Dedifferentiated amniotic fluid mesenchymal stem cell (primary cell): ENCODE measurements at regions not wholly inside any gene's neighbourhood (a gene's known extent, or its start where the extent isn't known, plus 50 kb on each side); places are given as distances from the start of the nearest gene placed in this dataset.
"Not testable (repeated sequence)": the region's sequence is repeated elsewhere in the genome, so short reads cannot be mapped to it uniquely, and the experiment has no call there.

Experiments used
- DNase-seq: peaks from one replicate; pipeline ENCODE4 v3.0.0-alpha.2; 2016; ENCODE audit errors: extremely low spot score

- DNase-seq = no peak
These were observed 808.5 kb upstream of the ZWINT start for GRCh38 chr10:57169597-57169996.

- DNase-seq = no peak
These were observed 807.7 kb upstream of the ZWINT start for GRCh38 chr10:57168611-57169240.

- DNase-seq = no peak
These were observed 804.6 kb upstream of the ZWINT start for GRCh38 chr10:57165671-57166070.

DNA sequence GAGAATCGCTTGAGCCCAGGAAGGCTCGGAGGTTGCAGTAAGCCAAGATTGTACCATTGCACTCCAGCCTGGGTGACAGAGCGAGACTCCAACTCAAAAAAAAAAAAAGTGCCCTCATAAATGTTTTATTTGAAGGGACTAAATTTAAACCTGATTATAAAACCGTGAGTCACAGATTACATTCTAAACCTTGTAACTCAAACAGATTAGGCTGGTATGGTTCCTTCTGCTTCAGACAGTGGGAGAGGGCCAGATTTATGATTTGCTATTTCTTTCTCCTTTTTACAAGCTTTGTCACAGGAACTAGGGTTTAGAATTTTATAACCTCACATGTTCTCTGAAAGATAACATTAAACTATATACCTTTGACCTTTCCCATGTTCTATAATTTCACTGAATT is 801.2 kb upstream of the ZWINT start:
- no peak for DNase-seq

DNA sequence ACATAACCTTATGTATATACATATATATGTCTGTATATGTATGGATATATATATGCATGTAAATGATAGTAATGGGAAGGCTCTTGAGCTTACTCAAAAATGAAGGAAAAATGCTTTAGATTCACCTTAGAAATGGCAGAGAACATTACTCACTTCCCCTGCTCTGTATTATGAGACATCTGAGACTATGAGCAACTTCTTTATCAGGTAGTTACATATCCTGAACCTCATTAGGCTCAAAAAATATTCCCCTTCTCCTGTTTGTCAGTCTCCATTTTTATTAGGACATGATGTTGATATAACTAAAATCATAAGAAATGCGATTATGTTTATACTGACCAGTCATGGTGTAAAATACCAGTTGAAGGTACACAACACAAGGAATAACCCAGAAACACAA is 800.1 kb upstream of the ZWINT start:
- DNase-seq = no peak

DNA sequence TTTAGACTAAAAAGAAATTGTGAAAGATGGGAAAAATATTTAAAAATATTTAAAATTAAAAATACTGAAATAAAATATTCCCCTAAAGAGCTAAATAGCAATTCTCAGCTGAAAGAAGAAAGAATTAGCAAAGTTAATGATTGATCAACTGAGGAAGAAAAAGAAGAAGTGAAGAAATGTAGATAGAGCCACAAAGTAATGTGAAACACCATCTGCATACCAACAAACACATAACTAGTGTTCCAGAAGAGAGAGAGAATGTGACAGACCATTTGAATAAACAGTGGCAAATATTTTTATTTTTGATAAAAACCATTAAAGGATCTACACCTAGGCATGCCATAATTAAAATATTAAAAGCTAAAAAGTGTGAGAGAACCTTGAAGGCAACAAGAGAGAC is 784.5 kb upstream of the ZWINT start:
- DNase-seq = no peak

DNA sequence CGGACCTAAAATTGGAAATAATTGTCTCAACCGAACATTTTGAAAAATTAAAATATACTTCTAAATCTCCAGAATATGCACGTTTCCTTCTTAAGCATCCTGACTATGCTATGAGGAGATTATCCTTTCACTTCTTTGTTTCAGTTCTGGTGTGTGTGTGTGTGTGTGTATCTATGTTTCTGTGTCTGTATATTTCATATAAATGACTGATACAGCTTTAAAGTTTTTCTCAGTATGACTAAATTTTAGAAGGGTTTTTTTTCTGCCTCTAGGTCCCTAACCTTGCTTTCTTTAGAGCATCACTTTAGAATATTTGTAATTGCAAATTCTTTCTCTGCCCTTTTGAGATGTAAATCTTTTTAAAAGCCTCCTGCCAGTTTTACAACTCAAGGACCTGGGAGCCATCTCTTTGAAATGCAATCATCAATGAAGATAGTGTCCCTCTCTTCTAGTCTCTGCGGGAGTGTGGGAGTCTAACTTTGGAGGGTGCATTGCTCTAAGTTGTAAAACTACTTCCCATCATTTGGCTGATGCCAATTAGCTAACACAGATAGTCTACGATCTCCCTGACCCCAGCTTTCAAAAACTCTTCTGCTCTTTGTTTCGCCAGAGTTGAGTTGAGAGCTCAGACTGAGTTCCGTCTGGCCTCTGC is 782.0 kb upstream of the ZWINT start:
- no peak for DNase-seq

- DNase-seq = no peak
These were observed 780.6 kb upstream of the ZWINT start for GRCh38 chr10:57141708-57142107.

- no peak for DNase-seq
These were observed 758.6 kb upstream of the ZWINT start for GRCh38 chr10:57119684-57120083.

GRCh38 chr10:57113545-57113944 is 752.5 kb upstream of the ZWINT start:
- DNase-seq = no peak

GRCh38 chr10:57102236-57102635 is 741.2 kb upstream of the ZWINT start:
- no peak for DNase-seq

- no peak for DNase-seq
These were observed 737.1 kb upstream of the ZWINT start for GRCh38 chr10:57098146-57098545.

DNA sequence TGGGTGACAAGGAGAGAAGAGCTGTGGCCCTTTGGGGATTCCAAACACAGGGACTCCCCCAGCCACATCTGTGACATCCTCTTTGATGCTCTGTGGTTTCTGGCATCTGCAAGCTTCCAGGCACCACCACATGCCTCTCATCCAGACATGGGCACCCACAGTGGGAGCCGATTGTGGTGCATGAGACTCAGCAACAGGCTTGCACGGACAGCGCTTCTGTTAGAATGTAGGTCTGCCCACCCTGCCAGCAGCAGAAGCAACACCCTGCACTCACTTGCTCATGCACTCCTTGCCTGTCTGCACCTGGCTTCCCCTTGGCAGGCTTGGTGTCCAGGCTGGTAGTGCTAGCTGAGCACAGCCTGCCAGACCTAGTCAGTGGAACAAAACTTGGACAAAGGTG is 735.0 kb upstream of the ZWINT start:
- no peak for DNase-seq

DNA sequence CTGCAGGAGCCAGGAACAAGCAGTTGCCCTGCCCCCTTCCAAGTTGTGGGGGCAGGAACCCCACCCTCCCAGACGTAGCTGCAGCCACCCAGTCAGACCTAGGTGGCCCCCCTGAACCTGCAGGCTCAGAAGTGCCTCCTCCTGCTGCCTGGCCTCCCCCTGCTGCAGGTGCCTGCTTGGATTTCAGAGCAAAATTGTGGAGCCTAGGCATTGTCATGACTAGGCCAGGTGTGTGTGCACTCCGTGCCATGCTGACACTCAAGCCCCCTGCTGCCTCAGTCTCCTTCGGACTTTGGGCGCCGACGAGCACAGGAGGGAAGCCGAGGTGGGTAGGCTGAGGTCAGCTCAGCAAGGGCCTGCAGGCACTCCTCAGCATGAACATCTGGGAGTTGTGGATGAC is 733.9 kb upstream of the ZWINT start:
- no peak for DNase-seq

DNA sequence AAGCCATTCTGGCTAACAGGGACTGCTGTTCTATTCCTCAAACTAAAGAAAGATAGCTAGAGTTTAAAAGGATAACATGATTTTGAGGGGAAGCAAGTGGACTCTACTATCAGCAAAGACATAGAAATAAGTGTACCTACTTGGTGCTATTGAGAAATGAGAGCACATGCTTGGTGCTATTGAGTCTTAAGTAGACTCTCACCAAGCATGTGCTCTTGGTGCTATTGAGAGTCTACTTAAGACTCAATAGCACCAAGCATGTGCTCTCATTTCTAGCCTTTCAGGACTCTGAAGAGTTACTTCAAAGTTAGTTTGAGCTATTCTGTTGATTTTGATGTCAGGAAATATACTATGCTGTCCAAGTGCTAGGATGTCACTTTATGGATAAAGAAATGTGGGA is 733.0 kb upstream of the ZWINT start:
- no peak for DNase-seq

GRCh38 chr10:57053530-57053929 is 692.5 kb upstream of the ZWINT start:
- DNase-seq = no peak

GRCh38 chr10:57049096-57049495 is 688.0 kb upstream of the ZWINT start:
- DNase-seq = no peak

DNA sequence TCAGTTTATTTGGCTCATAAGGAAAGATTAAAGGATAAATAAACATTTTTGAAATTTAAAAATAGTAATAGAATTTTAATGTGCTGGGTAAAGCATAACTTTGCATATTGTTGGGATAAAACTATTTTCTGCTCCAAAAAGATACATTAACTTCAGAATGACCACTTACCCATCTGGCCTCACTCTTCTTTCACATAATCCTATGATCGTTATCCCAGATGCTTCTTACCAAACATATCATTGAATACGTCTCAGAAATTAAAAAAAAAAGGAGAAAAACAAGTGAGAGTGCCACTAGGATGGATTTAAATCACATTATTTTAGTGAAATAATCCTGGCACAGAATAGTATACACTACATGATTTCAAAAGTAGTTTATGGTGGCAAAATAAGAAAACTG is 677.5 kb upstream of the ZWINT start:
- no peak for DNase-seq

DNA sequence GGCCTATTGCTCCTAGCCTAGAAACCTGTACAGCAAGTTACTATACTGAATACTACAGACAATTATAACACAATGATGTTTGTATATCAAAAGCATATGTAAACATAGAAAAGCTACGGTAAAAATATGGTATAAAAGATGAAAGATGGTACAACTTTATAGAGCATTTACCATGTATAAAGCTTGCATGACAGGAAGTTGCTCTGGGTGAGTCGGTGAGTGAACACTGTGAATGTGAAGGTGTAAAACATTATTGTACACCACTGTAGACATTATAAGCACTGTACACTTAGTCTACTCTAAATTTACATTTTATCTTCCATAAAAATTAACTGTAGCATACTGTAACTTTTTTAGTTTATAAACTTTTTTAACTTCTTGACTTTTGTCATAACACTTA is 674.3 kb upstream of the ZWINT start:
- no peak for DNase-seq

DNA sequence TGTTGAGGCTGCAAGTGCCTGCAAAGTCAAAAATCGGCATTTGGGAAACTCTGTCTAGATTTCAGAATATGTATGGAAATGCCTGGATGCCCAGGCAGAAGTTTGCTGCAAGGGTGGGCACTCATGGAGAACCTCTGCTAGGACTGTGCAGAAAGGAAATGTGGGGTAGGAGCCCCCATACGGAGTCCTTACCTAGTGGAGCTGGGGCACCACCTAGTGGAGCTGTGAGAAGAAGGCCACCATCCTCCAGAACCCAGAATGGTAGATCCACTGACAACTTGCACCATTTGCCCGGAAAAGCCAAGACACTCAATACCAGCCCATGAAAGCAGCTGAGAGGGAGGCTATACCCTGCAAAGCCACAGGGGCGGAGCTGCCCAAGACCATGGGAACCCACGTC is 671.2 kb upstream of the ZWINT start:
- not testable (repeated sequence) for DNase-seq

DNA sequence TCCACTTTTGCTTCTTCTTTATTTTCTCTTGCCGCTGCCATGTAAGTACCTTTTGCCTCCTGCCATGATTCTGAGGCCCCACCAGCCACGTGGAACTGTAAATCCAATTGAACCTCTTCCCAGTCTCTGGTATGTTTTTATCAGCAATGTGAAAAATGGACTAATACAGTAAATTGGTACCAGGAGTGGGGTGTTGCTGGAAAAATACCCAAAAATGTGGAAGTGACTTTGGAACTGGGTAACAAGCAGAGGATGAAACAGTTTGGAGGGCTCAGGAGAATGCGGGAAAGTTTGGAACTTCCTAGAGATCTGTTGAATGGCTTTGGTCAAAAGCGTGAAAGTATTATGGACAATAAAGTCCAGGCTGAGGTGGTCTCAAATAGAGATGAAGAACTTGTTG is 670.3 kb upstream of the ZWINT start:
- DNase-seq = no peak

DNA sequence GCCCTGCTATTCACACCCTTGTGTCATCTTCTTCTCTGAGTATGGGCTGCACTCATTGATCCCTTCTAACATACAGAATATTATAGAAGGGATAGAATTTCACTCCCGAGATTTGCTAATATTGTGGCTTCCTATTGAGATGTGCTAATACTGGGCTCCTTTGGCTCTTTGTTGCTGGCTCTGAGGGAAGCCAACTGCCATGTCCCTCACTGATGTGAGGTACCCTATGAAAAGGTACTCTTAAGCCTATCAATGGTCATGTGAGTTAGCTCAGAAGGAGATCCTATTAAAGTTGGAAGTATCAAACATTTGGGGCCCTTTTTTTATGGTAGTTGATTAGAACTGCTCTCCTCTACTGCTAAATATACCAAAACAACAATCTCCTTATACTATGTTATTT is 665.2 kb upstream of the ZWINT start:
- DNase-seq = no peak

- no peak for DNase-seq
These were observed 662.6 kb upstream of the ZWINT start for GRCh38 chr10:57023626-57024025.

DNA sequence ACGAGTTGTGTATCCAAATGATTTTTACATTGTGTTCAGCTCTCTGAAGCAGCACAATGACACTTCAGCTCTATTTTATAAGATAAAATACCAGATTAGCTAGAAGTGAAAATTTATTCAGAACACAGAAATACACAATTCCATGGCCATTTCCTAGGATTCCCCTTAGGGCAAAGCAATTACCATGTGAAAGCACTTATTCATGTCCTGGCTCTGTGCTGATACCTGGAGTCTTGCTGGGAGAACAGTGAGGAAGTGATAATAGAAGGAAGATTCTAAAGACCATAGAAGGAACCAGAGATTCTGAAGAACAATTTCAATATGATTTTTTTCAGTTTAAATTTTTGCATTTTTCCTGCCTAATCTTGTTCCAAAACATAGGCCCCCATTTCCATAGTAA is 657.4 kb upstream of the ZWINT start:
- no peak for DNase-seq
